Fibroblast of gingiva (primary cell): ENCODE measurements at regions not wholly inside any gene's neighbourhood (a gene's known extent, or its start where the extent isn't known, plus 50 kb on each side); places are given as distances from the start of the nearest gene placed in this dataset.

Experiments used
- DNase-seq: peaks from one replicate; pipeline ENCODE4 v3.0.0-alpha.2; 2011; ENCODE audit warnings: low read depth

- no peak for DNase-seq
These were observed 486.0 kb downstream of the ENC1 start for GRCh38 chr5:74154526-74154925.

- DNase-seq = no peak
These were observed 487.2 kb downstream of the ENC1 start for GRCh38 chr5:74153255-74153790.

- no peak for DNase-seq
These were observed 487.8 kb downstream of the ENC1 start for GRCh38 chr5:74152625-74153254.

GRCh38 chr5:74152136-74152535 lies 488.4 kb downstream of the ENC1 start:
- DNase-seq = no peak

GRCh38 chr5:74149395-74149794 lies 491.1 kb downstream of the ENC1 start:
- peak; percentile 68 for DNase-seq

- no peak for DNase-seq
These were observed 492.2 kb downstream of the ENC1 start for GRCh38 chr5:74148321-74148720.

- DNase-seq = no peak
These were observed 493.7 kb downstream of the ENC1 start for GRCh38 chr5:74146796-74147195.

- no peak for DNase-seq
These were observed 494.6 kb downstream of the ENC1 start for GRCh38 chr5:74145951-74146350.

- DNase-seq = no peak
These were observed 496.7 kb downstream of the ENC1 start for GRCh38 chr5:74143721-74144330.

- no peak for DNase-seq
These were observed 497.4 kb downstream of the ENC1 start for GRCh38 chr5:74143151-74143550.

- DNase-seq = no peak
These were observed 499.5 kb downstream of the ENC1 start for GRCh38 chr5:74141053-74141452.

- no peak for DNase-seq
These were observed 500.1 kb downstream of the ENC1 start for GRCh38 chr5:74140409-74140808.

- DNase-seq = no peak
These were observed 500.9 kb downstream of the ENC1 start for GRCh38 chr5:74139589-74139988.

- DNase-seq = no peak
These were observed 501.8 kb downstream of the ENC1 start for GRCh38 chr5:74138721-74139120.

- DNase-seq = no peak
These were observed 504.2 kb downstream of the ENC1 start for GRCh38 chr5:74136276-74136825.

GRCh38 chr5:74135033-74135432 lies 505.5 kb downstream of the ENC1 start:
- DNase-seq = no peak

- no peak for DNase-seq
These were observed 506.5 kb downstream of the ARHGEF28 start for GRCh38 chr5:74132485-74132884.

- DNase-seq = no peak
These were observed 505.3 kb downstream of the ARHGEF28 start for GRCh38 chr5:74131250-74131649.

GRCh38 chr5:74130155-74130897 lies 504.3 kb downstream of the ARHGEF28 start:
- DNase-seq = no peak

- no peak for DNase-seq
These were observed 501.7 kb downstream of the ARHGEF28 start for GRCh38 chr5:74127381-74128320.

GRCh38 chr5:74126294-74126693 lies 500.3 kb downstream of the ARHGEF28 start:
- DNase-seq = no peak

- DNase-seq = no peak
These were observed 498.8 kb downstream of the ARHGEF28 start for GRCh38 chr5:74124826-74125225.
